SU-DHL-6 (cell line): ENCODE measurements at regions not wholly inside any gene's neighbourhood (a gene's known extent, or its start where the extent isn't known, plus 50 kb on each side); places are given as distances from the start of the nearest gene placed in this dataset.

ENCODE experiments used
- H2AFZ ChIP-seq: fragments of 200-600 bp; sonication (generic); 2 replicates; pipeline ENCODE4 v1.6.1; 2014; ENCODE audit warnings: low read depth, mild to moderate bottlenecking, moderate library complexity, mixed read lengths, antibody characterized with exemption, low read length; ENCODE audit not compliant: severe bottlenecking
- H3F3A ChIP-seq: fragments of 200-600 bp; shearing (Covaris generic); 2 replicates; pipeline ENCODE4 v1.6.0; 2016; ENCODE audit warnings: antibody characterized with exemption, mild to moderate bottlenecking; ENCODE audit not compliant: insufficient read depth
- H3K27ac ChIP-seq: fragments of 200-600 bp; sonication (generic); 2 replicates; pipeline ENCODE4 v1.5.1; 2016; ENCODE audit warnings: low read depth, mild to moderate bottlenecking, low read length, moderate library complexity, mixed read lengths
- H3K27me3 ChIP-seq: fragments of 200-600 bp; sonication (generic), shearing (Covaris generic); 2 replicates; pipeline ENCODE4 v1.6.0; 2014; ENCODE audit warnings: mild to moderate bottlenecking, low read length
- H3K36me3 ChIP-seq: fragments of 200-600 bp; sonication (generic); 2 replicates; pipeline ENCODE4 v1.6.1; 2014; ENCODE audit warnings: mild to moderate bottlenecking, low read length, mixed read lengths
- H3K4me2 ChIP-seq: fragments of 300-600, 200-600 bp; shearing (Covaris generic), sonication (generic); 2 replicates; pipeline ENCODE4 v1.6.0; 2014; ENCODE audit warnings: low read length, low read depth, mild to moderate bottlenecking; ENCODE audit not compliant: poor library complexity, severe bottlenecking
- H3K4me3 ChIP-seq: fragments of 200-600 bp; sonication (generic); 2 replicates; pipeline ENCODE4 v1.5.1; 2014; ENCODE audit warnings: antibody characterized with exemption, low read length, mild to moderate bottlenecking, mixed read lengths; ENCODE audit not compliant: insufficient read depth, poor library complexity, severe bottlenecking
- H3K79me2 ChIP-seq: fragments of 200-600 bp; sonication (generic); 2 replicates; pipeline ENCODE4 v1.6.1; 2014; ENCODE audit warnings: mild to moderate bottlenecking, low read length, moderate library complexity; ENCODE audit not compliant: insufficient read depth
- H3K9ac ChIP-seq: fragments of 200-600 bp; sonication (generic); 2 replicates; pipeline ENCODE4 v1.7.0; 2014; ENCODE audit warnings: mild to moderate bottlenecking, low read length
- H3K9me2 ChIP-seq: fragments of 200-600 bp; sonication (generic); replicated peaks from 2 replicates; pipeline ENCODE4 v1.6.1; 2014; ENCODE audit warnings: low read length; ENCODE audit not compliant: insufficient read depth
- H3K9me3 ChIP-seq: fragments of 200-600 bp; sonication (generic); 2 replicates; pipeline ENCODE4 v1.6.1; 2014; ENCODE audit warnings: low read length, mixed read lengths; ENCODE audit not compliant: insufficient read depth
- H4K20me1 ChIP-seq: fragments of 200-600 bp; sonication (generic); 2 replicates; pipeline ENCODE4 v1.6.1; 2014; ENCODE audit warnings: low read depth, mild to moderate bottlenecking, antibody characterized with exemption, low read length, moderate library complexity, mixed read lengths
- EZH2phosphoT487 ChIP-seq: fragments of 200-600 bp; sonication (generic), shearing (Covaris generic); conservative IDR thresholded peaks from 2 replicates; pipeline ENCODE4 v1.6.1; 2018; ENCODE audit warnings: mild to moderate bottlenecking, antibody characterized with exemption, low read length, moderate library complexity, mixed read lengths
- TF ChIP-seq, protein P1 (sequence below): fragments of 200-600 bp; sonication (generic); IDR thresholded peaks from one replicate; pipeline ENCODE4 v1.5.1; 2017; ENCODE audit warnings: antibody characterized with exemption, mild to moderate bottlenecking, low read length, moderate library complexity; ENCODE audit not compliant: insufficient read depth, poor library complexity, severe bottlenecking

DNA sequence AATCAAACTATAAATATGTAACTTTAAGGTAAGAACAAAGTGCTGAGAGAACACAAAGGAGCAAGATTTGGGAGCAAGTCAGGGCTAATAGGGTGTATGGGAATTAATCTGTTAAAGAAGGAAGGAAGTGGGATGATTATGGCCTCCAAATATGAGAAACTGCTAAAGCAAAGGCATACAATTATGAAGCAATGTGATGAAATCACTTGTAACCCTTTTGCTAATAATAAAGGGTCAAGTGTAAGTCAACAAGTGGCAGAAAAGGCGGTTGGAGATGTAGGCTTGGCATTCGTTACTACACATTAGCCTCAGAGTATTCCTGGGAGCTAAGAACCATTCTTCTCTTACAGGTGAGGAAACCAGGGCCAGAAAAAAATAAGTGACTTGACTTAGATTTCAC, 1002.3 kb upstream of the TENM4 start:
- H3K27ac ChIP-seq, result no peak overlapping the region
- no peak overlapping the region for H2AFZ ChIP-seq
- H3K9ac ChIP-seq, result no peak overlapping the region

DNA sequence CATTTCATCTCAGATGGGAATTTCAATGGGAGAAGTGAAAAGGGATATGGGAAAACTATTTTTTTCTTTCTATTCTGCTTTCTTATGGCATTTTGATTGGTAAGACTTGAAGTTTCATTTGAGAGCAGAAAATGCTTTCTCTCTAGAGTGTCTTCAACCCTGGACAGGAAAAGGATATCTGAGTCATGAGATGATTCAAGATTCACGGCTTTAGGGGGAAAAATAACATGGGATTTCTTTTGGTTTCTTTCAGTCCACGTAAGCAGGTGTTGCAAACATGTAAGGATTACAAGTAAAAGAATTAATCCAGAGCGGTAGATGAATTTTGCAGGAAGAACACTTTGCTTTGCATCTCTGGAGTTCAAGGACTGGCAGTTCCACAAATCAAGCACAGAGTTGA, 1001.0 kb upstream of the TENM4 start:
- no peaks in the 10 kb centered on the region for H3K36me3 ChIP-seq
- no peaks in the 10 kb centered on the region for H3K79me2 ChIP-seq
- no peak overlapping the region for H2AFZ ChIP-seq
- H3K4me3 ChIP-seq, result no peak overlapping the region
- no peak overlapping the region for H3K9ac ChIP-seq
- no peaks in the 10 kb centered on the region for H3F3A ChIP-seq
- H4K20me1 ChIP-seq, result no peaks in the 10 kb centered on the region
- no peaks in the 10 kb centered on the region for H3K9me3 ChIP-seq
- H3K4me2 ChIP-seq, result no peak overlapping the region
- no peak overlapping the region for H3K27ac ChIP-seq
- no peaks in the 10 kb centered on the region for H3K9me2 ChIP-seq
- TF ChIP-seq EZH2phosphoT487, result no peak
- TF ChIP-seq, protein P1, sequence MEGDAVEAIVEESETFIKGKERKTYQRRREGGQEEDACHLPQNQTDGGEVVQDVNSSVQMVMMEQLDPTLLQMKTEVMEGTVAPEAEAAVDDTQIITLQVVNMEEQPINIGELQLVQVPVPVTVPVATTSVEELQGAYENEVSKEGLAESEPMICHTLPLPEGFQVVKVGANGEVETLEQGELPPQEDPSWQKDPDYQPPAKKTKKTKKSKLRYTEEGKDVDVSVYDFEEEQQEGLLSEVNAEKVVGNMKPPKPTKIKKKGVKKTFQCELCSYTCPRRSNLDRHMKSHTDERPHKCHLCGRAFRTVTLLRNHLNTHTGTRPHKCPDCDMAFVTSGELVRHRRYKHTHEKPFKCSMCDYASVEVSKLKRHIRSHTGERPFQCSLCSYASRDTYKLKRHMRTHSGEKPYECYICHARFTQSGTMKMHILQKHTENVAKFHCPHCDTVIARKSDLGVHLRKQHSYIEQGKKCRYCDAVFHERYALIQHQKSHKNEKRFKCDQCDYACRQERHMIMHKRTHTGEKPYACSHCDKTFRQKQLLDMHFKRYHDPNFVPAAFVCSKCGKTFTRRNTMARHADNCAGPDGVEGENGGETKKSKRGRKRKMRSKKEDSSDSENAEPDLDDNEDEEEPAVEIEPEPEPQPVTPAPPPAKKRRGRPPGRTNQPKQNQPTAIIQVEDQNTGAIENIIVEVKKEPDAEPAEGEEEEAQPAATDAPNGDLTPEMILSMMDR, result no peak
- H3K27me3 ChIP-seq, result no peaks in the 10 kb centered on the region

More for the DNA sequence above, 1002.3 kb upstream of the TENM4 start:
- H3K27me3 ChIP-seq, result no peaks in the 10 kb centered on the region
- H3K36me3 ChIP-seq, result no peaks in the 10 kb centered on the region
- no peak overlapping the region for H3K4me3 ChIP-seq
- no peaks in the 10 kb centered on the region for H3K9me2 ChIP-seq
- H3K9me3 ChIP-seq, result no peaks in the 10 kb centered on the region
- TF ChIP-seq, protein P1, result no peak
- TF ChIP-seq EZH2phosphoT487, result no peak
- no peaks in the 10 kb centered on the region for H3K79me2 ChIP-seq
- H4K20me1 ChIP-seq, result no peaks in the 10 kb centered on the region
- H3F3A ChIP-seq, result no peaks in the 10 kb centered on the region
- no peak overlapping the region for H3K4me2 ChIP-seq

DNA sequence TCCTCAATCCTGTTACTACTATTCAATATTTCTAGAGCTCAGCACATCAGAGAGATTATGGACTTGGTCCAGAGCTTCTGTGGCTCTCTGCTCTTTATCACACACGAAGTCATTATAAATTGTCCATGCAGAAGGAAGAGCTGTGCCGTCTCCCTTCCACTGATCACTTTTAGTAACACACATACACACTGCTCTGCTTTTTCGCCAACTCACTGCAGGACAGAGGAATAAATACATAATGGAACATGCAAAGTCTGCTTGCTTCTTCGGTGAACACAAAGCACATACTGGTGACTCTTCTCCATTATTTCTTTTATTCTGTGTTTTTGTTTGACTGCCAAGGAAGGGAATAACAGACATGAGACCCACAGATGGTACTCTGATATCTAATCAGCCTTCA, 1000.0 kb upstream of the TENM4 start:
- no peak overlapping the region for H3K4me3 ChIP-seq
- H3K27me3 ChIP-seq, result no peaks in the 10 kb centered on the region
- no peaks in the 10 kb centered on the region for H3K9me3 ChIP-seq
- no peak overlapping the region for H2AFZ ChIP-seq
- no peak for TF ChIP-seq EZH2phosphoT487
- TF ChIP-seq, protein P1, result no peak
- H3K27ac ChIP-seq, result no peak overlapping the region
- no peaks in the 10 kb centered on the region for H3F3A ChIP-seq
- H3K9me2 ChIP-seq, result no peaks in the 10 kb centered on the region
- no peak overlapping the region for H3K4me2 ChIP-seq
- H3K9ac ChIP-seq, result no peak overlapping the region
- no peaks in the 10 kb centered on the region for H3K79me2 ChIP-seq
- H4K20me1 ChIP-seq, result no peaks in the 10 kb centered on the region
- H3K36me3 ChIP-seq, result no peaks in the 10 kb centered on the region
